GM12865 (cell line): ENCODE measurements at regions not wholly inside any gene's neighbourhood (a gene's known extent, or its start where the extent isn't known, plus 50 kb on each side); places are given as distances from the start of the nearest gene placed in this dataset.

ENCODE experiments used
- DNase-seq: peaks from one replicate; pipeline ENCODE4 v3.0.0; 2010; ENCODE audit warnings: low read depth
- H3K4me3 ChIP-seq: 2 replicates; pipeline ENCODE4 v1.5.1; 2011; ENCODE audit warnings: mild to moderate bottlenecking, low read depth, low read length, control low read depth
- CTCF ChIP-seq: IDR thresholded peaks from 2 replicates; pipeline ENCODE4 v1.5.1; 2011; ENCODE audit warnings: low read length, control low read depth, low read depth, inconsistent platforms; ENCODE audit not compliant: insufficient read depth; ENCODE audit errors: missing control alignments

- TF ChIP-seq CTCF, result no peak
- H3K4me3 ChIP-seq, result no peak overlapping the region
- no peak for DNase-seq
Observed at GRCh38 chr12:74071182-74071581, 466.5 kb upstream of the ATXN7L3B start.

GRCh38 chr12:74076918-74077317 lies 460.7 kb upstream of the ATXN7L3B start:
- DNase-seq, result no peak
- H3K4me3 ChIP-seq, result no peak overlapping the region
- no peak for TF ChIP-seq CTCF

GRCh38 chr12:74105434-74105833 lies 432.2 kb upstream of the ATXN7L3B start:
- H3K4me3 ChIP-seq, result no peak overlapping the region
- TF ChIP-seq CTCF, result no peak
- DNase-seq, result no peak

GRCh38 chr12:74108729-74109128 lies 428.9 kb upstream of the ATXN7L3B start:
- no peak for DNase-seq
- no peak for TF ChIP-seq CTCF
- no peak overlapping the region for H3K4me3 ChIP-seq

- DNase-seq, result peak; percentile 41
Observed at GRCh38 chr12:74111688-74112360, 425.8 kb upstream of the ATXN7L3B start.

GRCh38 chr12:74119811-74120362 lies 417.7 kb upstream of the ATXN7L3B start:
- no peak for DNase-seq
- no peak for TF ChIP-seq CTCF
- H3K4me3 ChIP-seq, result no peak overlapping the region

More at GRCh38 chr12:74111688-74112360, 425.8 kb upstream of the ATXN7L3B start:
- H3K4me3 ChIP-seq, result no peak overlapping the region
- peak; percentile 48 for TF ChIP-seq CTCF

- DNase-seq, result no peak
- no peak for TF ChIP-seq CTCF
- H3K4me3 ChIP-seq, result no peak overlapping the region
Observed at GRCh38 chr12:74120644-74121043, 417.0 kb upstream of the ATXN7L3B start.
